NCI-H1048 (cell line): ENCODE measurements at regions not wholly inside any gene's neighbourhood (a gene's known extent, or its start where the extent isn't known, plus 50 kb on each side); places are given as distances from the start of the nearest gene placed in this dataset.
"Not testable (repeated sequence)": the region's sequence is repeated elsewhere in the genome, so short reads cannot be mapped to it uniquely, and the experiment has no call there.

Experiments
- DNase-seq: peaks from one replicate; lab custom pipeline; 2025; lab: John Stamatoyannopoulos, UW

GRCh38 chrX:38940547-38940946 lies 139.3 kb downstream of the MID1IP1 start:
- DNase-seq: no peak

GRCh38 chrX:38941675-38942074 lies 140.4 kb downstream of the MID1IP1 start:
- no peak for DNase-seq

- DNase-seq: no peak
These were observed 141.9 kb downstream of the MID1IP1 start for GRCh38 chrX:38943120-38943519.

GRCh38 chrX:38948046-38948445 lies 146.8 kb downstream of the MID1IP1 start:
- DNase-seq: no peak

GRCh38 chrX:38954520-38954919 lies 153.3 kb downstream of the MID1IP1 start:
- no peak for DNase-seq

GRCh38 chrX:38959736-38960135 lies 158.5 kb downstream of the MID1IP1 start:
- DNase-seq: no peak

GRCh38 chrX:38960137-38960536 lies 158.9 kb downstream of the MID1IP1 start:
- DNase-seq: no peak

DNA sequence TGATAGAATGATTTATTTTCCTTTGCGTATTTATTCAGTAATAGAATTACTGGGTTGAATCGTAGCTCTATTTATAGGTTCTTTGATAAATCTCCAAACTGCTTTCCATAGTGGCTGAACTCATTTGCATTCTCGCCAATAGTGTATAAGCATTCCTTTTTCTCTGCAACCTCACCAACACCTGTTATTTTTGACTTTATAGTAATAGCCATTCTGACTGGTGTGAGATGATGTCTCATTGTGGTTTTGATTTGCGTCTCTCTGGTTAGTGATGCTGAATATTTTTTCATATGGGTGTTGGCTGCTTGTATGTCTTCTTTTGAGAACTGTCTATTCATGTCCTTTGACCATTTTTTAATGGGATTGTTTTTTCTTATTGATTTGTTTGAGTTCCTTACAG lies 160.7 kb downstream of the MID1IP1 start:
- no peak for DNase-seq

GRCh38 chrX:38963244-38963643 lies 162.0 kb downstream of the MID1IP1 start:
- DNase-seq: not testable (repeated sequence)

- no peak for DNase-seq
These were observed 164.6 kb downstream of the MID1IP1 start for GRCh38 chrX:38965888-38966287.

DNA sequence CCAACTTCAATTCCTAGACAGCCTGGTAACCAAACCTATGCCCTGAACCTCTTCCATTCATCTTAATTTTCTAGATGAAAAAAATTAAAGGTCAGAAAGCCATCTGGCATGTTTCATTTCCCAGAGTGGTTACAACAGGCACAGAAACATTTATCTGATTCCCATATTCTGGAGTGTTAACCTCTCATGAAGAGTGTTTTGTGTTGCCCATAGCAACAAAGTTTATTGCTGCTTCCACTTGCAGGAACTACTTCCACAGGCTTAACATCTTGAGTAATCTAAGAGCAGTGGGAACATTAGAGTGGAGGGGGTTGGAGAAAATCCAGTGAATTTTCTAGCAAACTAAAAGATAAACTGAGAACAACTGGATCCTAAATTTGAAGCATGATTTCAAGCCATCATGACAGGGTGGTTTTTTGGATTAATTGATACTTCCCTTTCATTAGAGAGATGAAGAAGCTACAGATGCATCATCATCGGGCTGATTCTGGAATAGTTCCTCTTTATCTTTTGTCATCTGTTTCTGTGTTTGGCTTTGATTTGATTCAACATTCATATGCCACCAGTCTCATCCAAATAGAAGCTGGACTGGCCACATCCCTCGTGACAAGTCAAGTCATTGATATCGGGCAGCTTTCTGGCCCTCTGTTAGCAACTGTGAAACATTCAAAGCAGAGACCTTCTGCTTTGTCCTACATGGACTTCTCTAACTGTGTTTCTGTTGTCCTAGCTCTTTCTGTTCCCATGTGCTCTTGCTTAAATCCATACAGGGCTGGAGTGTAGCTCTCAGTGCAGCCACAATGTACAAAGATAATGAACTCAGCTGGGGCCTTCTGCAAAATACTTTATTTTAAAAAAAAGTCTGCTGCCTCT lies 167.3 kb downstream of the MID1IP1 start:
- DNase-seq: no peak

DNA sequence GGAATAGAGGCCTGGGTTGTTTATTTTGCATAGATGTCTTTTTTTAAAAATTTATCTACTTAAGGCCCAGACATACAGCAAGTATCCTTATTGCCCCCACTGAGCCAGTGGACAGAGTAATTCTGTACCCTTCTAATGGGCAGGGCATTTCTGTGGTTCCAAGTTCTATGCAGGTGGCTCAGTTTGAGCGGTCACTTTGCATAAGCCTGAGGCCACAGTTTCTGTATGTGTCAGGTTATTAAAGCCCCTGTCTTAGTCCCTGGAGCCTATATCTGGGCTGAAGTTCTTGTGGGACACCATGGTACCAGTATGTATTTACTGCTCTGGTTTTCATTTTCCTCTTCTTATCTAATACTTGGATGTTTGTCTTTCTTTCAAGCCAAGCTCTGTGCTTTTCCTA lies 168.8 kb downstream of the MID1IP1 start:
- DNase-seq: no peak

DNA sequence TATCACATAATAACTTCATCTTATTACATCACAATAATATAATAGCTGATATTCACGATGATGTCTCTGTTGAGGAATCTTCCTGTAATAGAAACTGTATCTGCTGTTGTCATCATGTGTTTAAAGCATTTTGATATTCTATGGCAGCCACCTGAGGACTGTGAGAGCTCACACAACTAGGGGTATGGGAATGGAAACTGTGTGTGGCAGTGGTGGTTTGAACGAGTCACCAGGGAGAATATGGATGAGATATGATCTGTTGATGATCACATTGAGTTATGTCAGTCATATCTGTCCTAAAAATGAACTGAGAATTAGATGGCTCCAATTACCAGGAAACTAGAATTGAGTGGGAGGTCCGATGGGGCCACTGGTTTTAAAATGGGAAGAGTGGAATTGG lies 169.6 kb downstream of the MID1IP1 start:
- DNase-seq: no peak

- no peak for DNase-seq
These were observed 172.1 kb downstream of the MID1IP1 start for GRCh38 chrX:38973322-38973721.

DNA sequence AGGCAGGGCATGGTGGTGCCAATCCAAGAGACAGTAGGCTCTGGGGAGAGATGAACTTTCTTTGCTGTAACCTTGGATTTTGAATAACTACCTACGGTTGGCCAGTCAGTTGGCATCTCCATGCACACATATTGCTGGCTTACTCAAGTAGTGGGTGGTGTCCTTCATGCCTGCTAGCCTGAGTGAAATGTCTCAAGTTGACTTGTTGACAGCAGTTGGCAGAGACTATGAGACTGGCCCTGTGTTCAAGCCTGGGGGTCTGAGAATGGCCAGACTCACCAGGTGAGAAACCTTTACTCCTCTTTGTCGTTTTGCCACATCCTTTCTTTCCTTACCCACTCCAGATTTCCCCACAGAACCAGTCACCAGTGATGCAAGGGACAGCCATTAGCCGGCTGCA lies 173.3 kb downstream of the MID1IP1 start:
- DNase-seq: no peak

GRCh38 chrX:38975368-38975942 lies 174.2 kb downstream of the MID1IP1 start:
- no peak for DNase-seq

GRCh38 chrX:38982370-38982769 lies 181.1 kb downstream of the MID1IP1 start:
- no peak for DNase-seq

GRCh38 chrX:38982843-38983242 lies 181.6 kb downstream of the MID1IP1 start:
- no peak for DNase-seq

- DNase-seq: no peak
These were observed 184.1 kb downstream of the MID1IP1 start for GRCh38 chrX:38985375-38985774.

DNA sequence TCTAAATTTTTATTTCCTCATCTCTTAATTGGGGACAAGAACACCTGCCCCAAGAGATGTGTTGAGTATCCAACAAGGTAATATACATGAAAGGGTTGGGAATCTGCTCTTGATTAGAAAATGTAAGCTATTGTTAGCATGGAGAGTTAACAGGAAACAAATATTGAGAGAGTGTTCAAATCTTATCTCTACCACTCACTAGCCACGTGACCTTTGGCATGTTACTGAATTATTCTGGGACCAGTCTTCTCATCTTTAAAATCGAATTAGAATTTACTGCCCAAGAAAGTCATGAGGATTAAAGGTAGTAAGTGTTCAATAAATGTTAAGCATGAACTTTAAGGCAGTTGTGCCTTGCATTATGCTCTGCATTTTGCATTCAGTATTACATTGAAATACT lies 184.7 kb downstream of the MID1IP1 start:
- no peak for DNase-seq

DNA sequence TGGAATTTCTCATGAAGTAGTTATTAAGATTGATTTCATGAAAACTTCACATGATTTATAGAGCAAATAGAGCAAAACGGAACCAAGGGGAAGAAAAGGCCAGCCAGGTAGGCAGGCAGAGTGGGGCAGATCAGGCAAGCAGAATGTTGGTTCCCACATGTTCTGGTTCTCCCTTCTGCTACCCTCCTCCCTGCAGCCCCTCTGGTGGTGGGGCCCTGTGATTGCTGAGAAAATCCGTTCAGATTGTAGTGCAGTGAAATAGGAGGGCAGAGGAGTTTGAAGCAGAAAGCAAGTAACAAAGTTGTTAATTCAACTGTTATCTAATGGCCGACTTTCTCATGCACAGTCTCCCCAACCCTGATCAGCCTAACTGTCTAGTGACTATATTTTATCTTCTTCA lies 185.3 kb downstream of the MID1IP1 start:
- no peak for DNase-seq

DNA sequence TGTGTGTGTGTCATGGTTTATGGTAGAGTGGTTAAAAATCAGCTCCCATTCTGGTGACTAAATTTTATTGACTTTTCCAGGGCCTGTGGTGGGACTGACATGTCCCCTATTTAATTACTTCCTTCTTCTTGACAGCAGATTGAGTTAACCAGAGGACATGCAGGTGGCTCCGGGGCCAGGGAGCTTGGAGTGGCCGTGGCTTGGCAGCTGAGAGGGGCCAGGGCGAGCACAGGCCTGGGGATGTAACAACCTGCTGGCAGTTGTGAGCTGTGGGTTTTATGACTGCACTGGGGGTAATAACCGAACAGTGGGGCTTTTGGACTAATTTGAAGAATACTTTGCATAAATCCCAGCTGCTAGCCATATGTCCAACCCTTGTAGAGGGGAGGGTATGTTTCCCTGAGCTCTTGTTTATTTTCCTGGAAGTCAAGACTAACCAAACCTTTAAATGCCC lies 186.0 kb downstream of the MID1IP1 start:
- no peak for DNase-seq

DNA sequence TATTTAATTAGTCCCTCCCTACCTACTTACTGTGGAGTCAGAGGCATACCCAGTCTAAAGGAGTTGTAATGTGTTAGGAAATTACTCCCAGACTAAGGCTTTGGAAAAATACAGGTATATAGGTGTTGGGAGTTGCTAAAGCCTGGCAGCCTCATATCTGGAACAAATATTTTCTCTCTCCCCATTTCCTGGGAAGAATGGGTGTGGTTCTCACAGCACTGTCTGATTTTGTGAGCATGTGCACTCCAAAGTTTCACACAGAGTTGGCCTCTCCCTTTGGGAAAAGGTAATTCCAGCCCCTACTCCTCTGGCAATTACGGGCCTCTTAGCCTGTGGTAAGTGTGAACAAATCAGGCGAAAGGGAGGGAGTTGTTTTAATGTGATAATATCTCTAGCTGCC lies 187.0 kb downstream of the MID1IP1 start:
- DNase-seq: no peak

DNA sequence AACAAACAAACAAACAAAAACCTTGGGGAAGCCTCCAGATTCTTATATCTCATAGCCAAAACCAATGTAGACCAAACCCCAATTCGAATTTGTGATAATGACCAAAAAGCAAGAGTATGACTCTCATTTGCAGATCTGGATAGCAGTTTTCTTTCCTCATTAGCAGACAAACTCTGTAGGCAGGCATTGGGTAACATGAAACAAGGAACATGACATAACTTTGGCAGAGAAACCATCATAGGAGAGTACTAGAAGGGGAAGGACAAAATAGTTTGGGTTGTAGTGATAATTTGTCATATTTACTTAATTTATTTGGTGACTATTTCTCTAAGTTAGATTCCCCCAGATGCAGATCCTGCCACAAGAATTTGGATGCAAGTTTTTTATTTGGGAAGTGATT lies 187.8 kb downstream of the MID1IP1 start:
- no peak for DNase-seq
